HCT116 (cell line): ENCODE measurements at regions not wholly inside any gene's neighbourhood (a gene's known extent, or its start where the extent isn't known, plus 50 kb on each side); places are given as distances from the start of the nearest gene placed in this dataset.

ENCODE experiments used
- ATAC-seq: fragments of 200-7000 bp; cut with Tn5 transposase; 2 replicates; pipeline ENCODE4 v1.9.1; 2020; ENCODE audit warnings: mild to moderate bottlenecking, moderate library complexity
- BruUV-seq: library from RNA; stranded (reverse); fragments of 400-500 nt; replicated peaks from 2 replicates; lab custom pipeline; 2021; lab: Mats Ljungman, UMichigan
- CTCF ChIA-PET: fragments of 300-600 bp; sonication (Branson Sonifier 250); formaldehyde crosslinking; loops from one replicate; lab custom pipeline; 2021; ENCODE audit warnings: antibody characterized with exemption; lab: Charles Lee
- POLR2A ChIA-PET: fragments of 300-600, 350-600 bp; sonication (Branson Sonifier 250); formaldehyde crosslinking; loops from one replicate; lab custom pipeline; 2021; ENCODE audit warnings: antibody characterized with exemption; lab: Charles Lee
- RAD21 ChIA-PET, 2 experiments: fragments of 300-600 bp; sonication (Branson Sonifier 250); formaldehyde crosslinking; loops; one replicate each; lab custom pipeline; 2023; ENCODE audit warnings: low total read pairs in 2 of 2; ENCODE audit not compliant: uncharacterized antibody in 2 of 2, unreplicated experiment in 2 of 2, low non-redundant PET in 1 of 2; lab: Charles Lee
- DNase-seq: peaks from one replicate; pipeline ENCODE4 v3.0.0-alpha.2; 2010; ENCODE audit warnings: low read depth, low spot score
- H2AFZ ChIP-seq: fragments of 200-600 bp; shearing (Covaris generic), sonication (generic); 2 replicates; pipeline ENCODE4 v1.6.1; 2017; ENCODE audit warnings: low read depth, mixed run types, mixed read lengths, antibody characterized with exemption, low read length; ENCODE audit not compliant: poor library complexity, severe bottlenecking
- H3K27ac ChIP-seq: 2 replicates; pipeline ENCODE4 v1.5.1; 2012; ENCODE audit warnings: low read depth, low read length
- H3K27me3 ChIP-seq: fragments of 200-600 bp; sonication (generic); 2 replicates; pipeline ENCODE4 v1.6.1; 2016; ENCODE audit warnings: mixed run types, low read length, mixed read lengths; ENCODE audit not compliant: insufficient read depth
- H3K36me3 ChIP-seq, 2 experiments: fragments of 200-500 bp in 1 of 2; fragments of 200-600 bp in 1 of 2; sonication (Bioruptor generic) in 1 of 2; sonication (generic) in 1 of 2; 2 replicates each; pipeline versions ENCODE4 v1.5.1 to v1.6.1; 2014 to 2016; ENCODE audit warnings: low read length in 2 of 2, inconsistent platforms in 1 of 2, mixed read lengths in 1 of 2, mixed run types in 1 of 2; ENCODE audit not compliant: insufficient read depth in 2 of 2, control insufficient read depth in 1 of 2
- H3K4me1 ChIP-seq, 2 experiments: fragments of 200-600 bp in 1 of 2; sonication (generic) in 1 of 2; 2 replicates each; pipeline versions ENCODE4 v1.5.1 to v1.6.1; 2012 to 2017; ENCODE audit warnings: low read length in 2 of 2, inconsistent platforms in 1 of 2, mild to moderate bottlenecking in 1 of 2, mixed read lengths in 1 of 2, mixed run types in 1 of 2, moderate library complexity in 1 of 2; ENCODE audit not compliant: insufficient read depth in 2 of 2, control insufficient read depth in 1 of 2
- H3K4me2 ChIP-seq: fragments of 200-600 bp; sonication (generic); 2 replicates; pipeline ENCODE4 v1.6.1; 2017; ENCODE audit warnings: mixed run types, low read length, mixed read lengths
- H3K4me3 ChIP-seq, 2 experiments: fragments of 200-600 bp in 1 of 2; sonication (generic) in 1 of 2; replicated peaks in 1 of 2; 2 replicates each; pipeline ENCODE4 v1.5.1; 2011 to 2016; ENCODE audit warnings: low read length in 2 of 2, control low read depth in 1 of 2, low read depth in 1 of 2, mild to moderate bottlenecking in 1 of 2, mixed read lengths in 1 of 2, mixed run types in 1 of 2
- H3K79me2 ChIP-seq: fragments of 200-600 bp; sonication (generic); 2 replicates; pipeline ENCODE4 v1.6.1; 2017; ENCODE audit warnings: mild to moderate bottlenecking, mixed run types, low read length, moderate library complexity, mixed read lengths; ENCODE audit not compliant: insufficient read depth
- H3K9ac ChIP-seq: fragments of 200-600 bp; sonication (generic); 2 replicates; pipeline ENCODE4 v1.6.1; 2016; ENCODE audit warnings: low read length, mixed read lengths
- H3K9me2 ChIP-seq: fragments of 200-600 bp; sonication (generic), shearing (Covaris generic); 2 replicates; pipeline ENCODE4 v1.6.1; 2017; ENCODE audit warnings: mixed run types, mild to moderate bottlenecking, moderate library complexity; ENCODE audit not compliant: insufficient read depth
- H3K9me3 ChIP-seq, 2 experiments: fragments of 200-500 bp in 1 of 2; fragments of 200-600 bp in 1 of 2; sonication (Bioruptor generic) in 1 of 2; sonication (generic) in 1 of 2; 2 replicates each; pipeline ENCODE4 v1.6.1; 2014 to 2017; ENCODE audit warnings: low read length in 2 of 2, mixed read lengths in 2 of 2, inconsistent platforms in 1 of 2, low read depth in 1 of 2, mild to moderate bottlenecking in 1 of 2, mixed run types in 1 of 2, moderate library complexity in 1 of 2; ENCODE audit not compliant: control insufficient read depth in 1 of 2, insufficient read depth in 1 of 2
- H4K20me1 ChIP-seq: fragments of 200-600 bp; sonication (generic), shearing (Covaris generic); 2 replicates; pipeline ENCODE4 v1.6.1; 2017; ENCODE audit warnings: mixed run types, mild to moderate bottlenecking, moderate library complexity; ENCODE audit not compliant: insufficient read depth
- CEBPB ChIP-seq: IDR thresholded peaks from 2 replicates; pipeline ENCODE4 v1.6.1; 2012; ENCODE audit warnings: low read depth
- EZH2 ChIP-seq: fragments of 200-600 bp; sonication (generic); IDR thresholded peaks from 2 replicates; pipeline ENCODE4 v1.6.1; 2017; ENCODE audit warnings: antibody characterized with exemption, mixed run types
- EZH2phosphoT487 ChIP-seq: fragments of 200-600 bp; IDR thresholded peaks from 2 replicates; pipeline ENCODE4 v1.6.1; 2018; ENCODE audit warnings: antibody characterized with exemption, borderline replicate concordance
- FOSL1 ChIP-seq: IDR thresholded peaks from 2 replicates; pipeline ENCODE4 v1.6.1; 2012; ENCODE audit warnings: low read depth
- JUND ChIP-seq: IDR thresholded peaks from 2 replicates; pipeline ENCODE4 v1.6.1; 2012
- POLR2A ChIP-seq: IDR thresholded peaks from 2 replicates; pipeline ENCODE4 v1.7.0; 2011; ENCODE audit warnings: borderline replicate concordance; ENCODE audit not compliant: insufficient read depth, insufficient read length; ENCODE audit errors: extremely low read depth
- RAD21 ChIP-seq: IDR thresholded peaks from 2 replicates; pipeline ENCODE4 v1.6.1; 2012; ENCODE audit warnings: low read depth, mild to moderate bottlenecking
- SIN3A ChIP-seq: IDR thresholded peaks from 2 replicates; pipeline ENCODE4 v1.6.1; 2012; ENCODE audit warnings: low read depth
- SP1 ChIP-seq: IDR thresholded peaks from 2 replicates; pipeline ENCODE4 v1.6.1; 2012; ENCODE audit warnings: low read depth
- TCF7L2 ChIP-seq: IDR thresholded peaks from 2 replicates; pipeline ENCODE4 v1.7.0; 2011; ENCODE audit warnings: borderline replicate concordance, inconsistent platforms; ENCODE audit not compliant: insufficient read depth, insufficient read length; ENCODE audit errors: extremely low read depth
- ZBTB33 ChIP-seq: IDR thresholded peaks from 2 replicates; pipeline ENCODE4 v1.6.1; 2011; ENCODE audit warnings: mild to moderate bottlenecking, low read length, moderate library complexity; ENCODE audit not compliant: insufficient replicate concordance; ENCODE audit errors: extremely low read depth
- ZFX ChIP-seq: fragments of 450-650 bp; IDR thresholded peaks from 2 replicates; pipeline ENCODE4 v1.6.1; 2017
- ZNF274 ChIP-seq: fragments of 200-500 bp; sonication (Bioruptor generic); IDR thresholded peaks from 2 replicates; pipeline ENCODE4 v1.6.1; 2014; ENCODE audit warnings: mild to moderate bottlenecking, low read depth, low read length, inconsistent platforms
- intact Hi-C: fragments of 100-400 bp; cut with micrococcal nuclease; formaldehyde crosslinking; loops from 2 replicates; pipeline ENCODE4 v1.10.0; 2022

DNA sequence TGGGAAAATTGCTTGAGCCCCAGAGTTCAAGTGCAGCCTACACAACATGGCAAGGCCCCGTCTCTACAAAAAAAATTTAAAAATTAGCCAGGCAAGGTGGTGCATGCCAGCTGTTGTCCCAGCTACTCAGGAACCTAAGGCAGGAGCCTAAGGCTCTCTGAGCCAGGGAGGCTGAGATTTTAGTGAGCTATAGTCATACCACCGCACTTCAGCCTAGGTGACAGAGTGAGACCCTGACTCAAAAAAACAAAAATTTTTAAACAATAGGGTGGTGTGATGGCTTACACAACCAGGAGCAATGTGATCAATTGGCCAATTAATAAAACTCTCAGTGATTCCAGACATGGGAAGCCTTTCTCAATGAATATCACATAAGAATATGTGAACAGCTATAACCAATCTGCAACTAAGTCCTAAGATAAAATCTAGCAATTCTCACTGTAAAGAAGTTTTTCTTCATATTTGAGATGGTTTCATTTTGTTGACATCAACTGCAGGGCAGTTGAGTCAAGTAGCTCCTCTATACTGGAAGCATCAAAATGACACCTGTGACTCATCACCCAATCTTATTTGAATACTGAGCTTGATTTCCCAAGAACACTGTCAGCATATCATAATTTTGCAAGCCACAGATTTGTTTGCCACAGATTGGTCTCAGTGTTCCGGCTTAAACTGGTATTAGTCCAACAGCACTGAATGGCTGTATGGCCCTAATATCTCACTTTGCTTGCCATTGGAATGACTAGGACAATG is 169.0 kb upstream of the GJE1 start:
- Histone ChIP-seq H3K4me2 (no peak overlapping the region), H3K9me3 (no peaks in the 10 kb centered on the region), H3K9me2 (no peaks in the 10 kb centered on the region), H3K4me3 (no peak overlapping the region), H2AFZ (no peak overlapping the region)
- TF ChIP-seq ZBTB33 (no peak), POLR2A (no peak), ZNF274 (no peak), JUND (no peak), ZFX (no peak), EZH2 (no peak)
- TF ChIP-seq, all 23 proteins: peak for 0
- DNase-seq: no peak
- ATAC-seq: no peak
- Histone ChIP-seq H3K27ac (no peak overlapping the region), H3K36me3 (no peaks in the 10 kb centered on the region), H3K27me3 (no peaks in the 10 kb centered on the region), H4K20me1 (no peaks in the 10 kb centered on the region), H3K4me1 (no peaks in the 10 kb centered on the region), H3K9ac (no peak overlapping the region), H3K79me2 (no peaks in the 10 kb centered on the region)
- ChIA-PET POLR2A (no interaction called here), CTCF (no interaction called here), RAD21 (no interaction called here)
- intact Hi-C loops: no loop called here
- no TSS peak for BruUV-seq

DNA sequence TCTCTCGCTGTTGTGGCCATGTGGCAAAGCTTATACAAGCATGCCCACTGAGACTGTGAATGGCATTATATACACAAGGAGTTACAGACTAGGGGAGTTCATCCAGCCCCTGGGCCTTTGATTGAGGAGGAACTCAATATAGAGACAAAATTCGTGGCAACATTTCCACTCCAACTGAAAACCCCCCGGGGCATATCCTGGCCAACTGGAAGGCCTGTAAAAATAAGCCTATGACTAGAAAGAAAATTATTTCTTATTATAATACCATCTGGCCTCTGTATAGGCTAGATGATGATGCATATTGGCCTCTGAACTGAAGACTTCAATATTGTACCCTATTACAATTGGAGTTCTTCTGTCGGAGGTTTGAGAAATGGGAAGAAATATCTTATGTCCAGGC is 175.5 kb upstream of the GJE1 start:
- no TSS peak for BruUV-seq
- intact Hi-C loops: no loop called here
- ChIA-PET POLR2A (no interaction called here), RAD21 (no interaction called here), CTCF (no interaction called here)
- no peak overlapping the region for H2AFZ ChIP-seq
- no peak overlapping the region for H3K27ac ChIP-seq
- no peaks in the 10 kb centered on the region for H4K20me1 ChIP-seq
- no peaks in the 10 kb centered on the region; a peak in 2 of 4 replicates for H3K9me3 ChIP-seq
- no peaks in the 10 kb centered on the region for H3K27me3 ChIP-seq
- H3K4me3 ChIP-seq: no peak overlapping the region
- no peak for ATAC-seq
- no peaks in the 10 kb centered on the region for H3K9me2 ChIP-seq
- no peak for DNase-seq
- TF ChIP-seq FOSL1 (no peak), ZBTB33 (no peak), EZH2 (no peak), EZH2phosphoT487 (no peak), RAD21 (no peak), SP1 (no peak), CEBPB (no peak), TCF7L2 (no peak), SIN3A (no peak), JUND (no peak)
- peaks cover 0 to 6% of the 10 kb centered on the region in 2 experiments; a peak in 1 of 4 replicates for H3K4me1 ChIP-seq
- no peaks in the 10 kb centered on the region for H3K36me3 ChIP-seq
- H3K79me2 ChIP-seq: no peaks in the 10 kb centered on the region
- no peak overlapping the region for H3K9ac ChIP-seq
- no peak overlapping the region for H3K4me2 ChIP-seq
